Activated T-helper 1 cell treated with anti-CD3 and anti-CD28 coated beads, Interleukin-12 subunit alpha, Interleukin-12 subunit beta, Interleukin-2, Interleukin-4 antibody, amounts not matched to agents 30 ng/mL and 10 ng/mL and 1 ng/mL, durations not matched to agents 14 hours and 24 hours and 36 hours (primary cell): ENCODE measurements at regions not wholly inside any gene's neighbourhood (a gene's known extent, or its start where the extent isn't known, plus 50 kb on each side); places are given as distances from the start of the nearest gene placed in this dataset.

ENCODE experiments used
- DNase-seq: peaks from one replicate; pipeline ENCODE4 v3.0.0; 2021; ENCODE audit warnings: low spot score
- H3K27ac Mint-ChIP-seq: one replicate; pipeline ENCODE4 v1.8.0; 2021; ENCODE audit warnings: mild to moderate bottlenecking, mixed read lengths
- H3K27me3 Mint-ChIP-seq: one replicate; pipeline ENCODE4 v1.8.0; 2022; ENCODE audit warnings: mild to moderate bottlenecking, moderate library complexity, mixed read lengths; ENCODE audit not compliant: insufficient read depth
- H3K36me3 Mint-ChIP-seq: one replicate; pipeline ENCODE4 v1.8.0; 2021; ENCODE audit warnings: low read depth, mixed read lengths
- H3K4me1 Mint-ChIP-seq: one replicate; pipeline ENCODE4 v1.8.0; 2021; ENCODE audit warnings: low read depth, mixed read lengths
- H3K4me3 Mint-ChIP-seq: one replicate; pipeline ENCODE4 v1.8.0; 2021; ENCODE audit warnings: mild to moderate bottlenecking, moderate library complexity, mixed read lengths
- H3K9me3 Mint-ChIP-seq: one replicate; pipeline ENCODE4 v1.8.0; 2021; ENCODE audit warnings: mixed read lengths
- intact Hi-C: fragments of 100-400 bp; cut with micrococcal nuclease; formaldehyde crosslinking; loops from one replicate; pipeline ENCODE4 v1.15.1; 2024

- Mint-ChIP-seq H3K27me3 (peaks cover 23% of the 10 kb centered on the region), H3K9me3 (peaks cover 5% of the 10 kb centered on the region), H3K36me3 (peaks cover 3% of the 10 kb centered on the region), H3K27ac (no peak overlapping the region), H3K4me3 (no peak overlapping the region), H3K4me1 (peaks cover 16% of the 10 kb centered on the region)
- intact Hi-C loops, result no loop called here
- no peak for DNase-seq
Measured at GRCh38 chr6:14646371-14646770, 528.8 kb downstream of the CD83 start.

DNA sequence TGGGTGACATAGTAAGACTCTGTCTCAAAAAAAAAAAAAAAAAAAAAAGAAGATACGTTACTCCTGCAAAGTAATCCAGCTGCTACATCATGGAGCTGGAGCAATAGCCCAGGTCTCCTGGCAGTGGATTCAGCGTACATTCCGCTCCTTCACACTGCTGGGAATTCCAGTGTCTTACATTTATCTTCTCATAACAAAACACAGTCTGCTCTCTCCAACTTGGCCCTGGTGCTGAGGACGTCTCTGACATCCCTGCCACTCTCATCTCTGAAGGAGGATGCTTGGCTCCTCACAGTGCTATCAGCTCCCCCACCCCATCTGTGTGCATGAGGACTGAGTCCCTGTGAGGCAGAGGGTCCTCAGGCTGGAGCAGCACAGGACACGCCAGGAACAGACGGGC is 529.8 kb downstream of the CD83 start:
- intact Hi-C loops, result no loop called here

GRCh38 chr6:14652536-14652935 is 535.0 kb downstream of the CD83 start:
- H3K9me3 Mint-ChIP-seq, result peaks cover 5% of the 10 kb centered on the region
- intact Hi-C loops, result no loop called here
- H3K27me3 Mint-ChIP-seq, result peaks cover 36% of the 10 kb centered on the region
- no peak overlapping the region for H3K4me3 Mint-ChIP-seq
- peaks cover 4% of the 10 kb centered on the region for H3K36me3 Mint-ChIP-seq
- no peak overlapping the region for H3K27ac Mint-ChIP-seq
- no peak for DNase-seq
- peaks cover 41% of the 10 kb centered on the region for H3K4me1 Mint-ChIP-seq

More for the DNA sequence above, 529.8 kb downstream of the CD83 start:
- DNase-seq, result no peak
- peaks cover 5% of the 10 kb centered on the region for H3K9me3 Mint-ChIP-seq
- H3K4me3 Mint-ChIP-seq, result no peak overlapping the region
- peaks cover 3% of the 10 kb centered on the region for H3K36me3 Mint-ChIP-seq
- no peak overlapping the region for H3K27ac Mint-ChIP-seq
- peaks cover 23% of the 10 kb centered on the region for H3K27me3 Mint-ChIP-seq
- H3K4me1 Mint-ChIP-seq, result peaks cover 22% of the 10 kb centered on the region

DNA sequence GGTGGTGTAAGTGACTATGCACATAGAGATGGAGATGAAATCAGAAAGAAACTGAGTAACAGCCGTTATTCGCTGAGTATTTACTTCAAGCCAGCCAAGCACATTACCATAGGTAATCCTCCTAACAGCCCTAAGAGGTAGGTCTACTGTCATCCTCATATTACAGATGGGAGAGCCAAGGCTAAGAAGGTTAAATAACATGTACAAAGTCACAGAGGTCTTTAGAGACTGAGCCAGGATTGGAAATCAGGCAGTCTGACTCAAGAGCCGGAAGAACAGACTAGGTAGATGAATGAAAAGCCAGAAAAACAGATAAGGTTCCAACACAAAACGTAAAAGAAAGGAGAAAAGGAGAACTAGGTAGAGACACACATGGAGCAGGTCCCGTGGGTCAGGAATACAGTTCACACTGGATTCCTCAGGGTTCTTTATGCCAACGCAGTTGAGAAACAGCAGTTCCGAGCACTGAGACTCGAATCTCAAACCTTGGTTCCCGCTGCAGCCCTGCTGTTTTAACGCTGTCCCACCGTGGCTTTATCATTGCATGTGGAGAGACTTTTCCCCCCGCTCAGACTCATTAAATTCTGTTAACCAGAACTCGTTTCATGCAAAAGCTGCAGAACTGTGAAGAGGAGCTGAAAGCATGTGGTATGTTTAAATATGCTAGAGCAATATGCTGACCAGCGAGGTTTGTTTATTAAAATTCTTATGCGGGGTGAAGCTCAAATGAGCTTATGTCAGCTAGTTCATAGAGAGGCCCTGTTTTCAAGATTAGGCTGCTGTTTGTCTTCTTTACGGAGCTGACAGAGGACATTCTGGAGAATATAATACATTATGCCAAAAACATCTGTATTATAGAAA is 537.9 kb downstream of the CD83 start:
- intact Hi-C loops, result no loop called here
- H3K9me3 Mint-ChIP-seq, result no peaks in the 10 kb centered on the region
- H3K4me3 Mint-ChIP-seq, result no peak overlapping the region
- DNase-seq, result no peak
- H3K4me1 Mint-ChIP-seq, result peaks cover 63% of the 10 kb centered on the region
- H3K27me3 Mint-ChIP-seq, result peaks cover 35% of the 10 kb centered on the region
- peaks cover 5% of the 10 kb centered on the region for H3K36me3 Mint-ChIP-seq
- peak overlapping the region; percentile 37 for H3K27ac Mint-ChIP-seq

DNA sequence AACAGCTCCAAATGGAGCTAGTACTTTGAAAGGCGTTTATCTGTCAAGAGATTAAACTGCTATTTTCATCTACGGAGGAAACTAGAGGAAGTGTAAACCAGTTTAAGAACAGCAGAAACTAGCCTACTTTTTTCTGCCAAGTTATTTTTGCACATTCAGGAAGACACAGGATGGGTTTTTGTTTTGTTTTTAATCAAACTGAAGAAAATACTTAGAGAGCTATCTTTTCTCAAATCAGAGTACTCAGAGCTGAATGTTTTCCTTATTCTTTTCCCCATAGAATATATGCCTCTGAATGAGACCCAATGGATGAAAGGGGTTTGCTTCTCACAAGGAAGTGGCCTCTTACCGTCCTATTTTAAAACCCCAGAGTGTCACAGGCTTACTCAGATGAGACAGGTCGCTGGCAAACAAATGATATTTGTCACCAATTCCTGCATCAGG is 538.5 kb downstream of the CD83 start:
- no peak for DNase-seq
- peaks cover 59% of the 10 kb centered on the region for H3K4me1 Mint-ChIP-seq
- intact Hi-C loops, result no loop called here

GRCh38 chr6:14656649-14657048 is 539.1 kb downstream of the CD83 start:
- no peak for DNase-seq
- Mint-ChIP-seq H3K9me3 (no peaks in the 10 kb centered on the region), H3K36me3 (peaks cover 3% of the 10 kb centered on the region), H3K4me3 (no peak overlapping the region), H3K27ac (peak overlapping the region; percentile 7), H3K27me3 (peaks cover 31% of the 10 kb centered on the region), H3K4me1 (peaks cover 54% of the 10 kb centered on the region)
- intact Hi-C loops, result no loop called here

More for the DNA sequence above, 538.5 kb downstream of the CD83 start:
- no peak overlapping the region for H3K4me3 Mint-ChIP-seq
- peaks cover 31% of the 10 kb centered on the region for H3K27me3 Mint-ChIP-seq
- peak overlapping the region; percentile 37 for H3K27ac Mint-ChIP-seq
- H3K9me3 Mint-ChIP-seq, result no peaks in the 10 kb centered on the region
- peaks cover 3% of the 10 kb centered on the region for H3K36me3 Mint-ChIP-seq

DNA sequence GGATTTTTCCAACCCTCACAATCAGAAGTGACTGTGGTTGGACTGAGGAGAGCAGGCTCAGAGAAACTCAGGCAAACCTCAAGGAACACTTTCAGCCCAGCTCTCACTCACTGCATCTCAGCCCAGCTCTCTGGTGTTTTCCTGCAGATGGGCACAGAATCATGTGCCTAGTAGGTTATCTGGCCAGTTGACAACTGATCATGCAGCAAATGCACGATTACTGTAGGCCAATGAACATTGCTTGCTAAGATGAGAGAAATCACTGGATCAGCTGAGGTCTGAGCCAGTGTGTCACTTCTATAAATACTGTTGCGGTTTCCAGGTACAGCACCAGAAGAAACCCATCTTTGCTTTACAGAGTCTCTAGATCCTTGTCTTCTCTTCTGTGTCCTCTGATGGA is 540.5 kb downstream of the CD83 start:
- Mint-ChIP-seq H3K36me3 (peaks cover 3% of the 10 kb centered on the region), H3K27me3 (peaks cover 26% of the 10 kb centered on the region), H3K27ac (no peak overlapping the region), H3K9me3 (no peaks in the 10 kb centered on the region), H3K4me3 (no peak overlapping the region), H3K4me1 (peaks cover 50% of the 10 kb centered on the region)
- intact Hi-C loops, result no loop called here
- DNase-seq, result no peak

DNA sequence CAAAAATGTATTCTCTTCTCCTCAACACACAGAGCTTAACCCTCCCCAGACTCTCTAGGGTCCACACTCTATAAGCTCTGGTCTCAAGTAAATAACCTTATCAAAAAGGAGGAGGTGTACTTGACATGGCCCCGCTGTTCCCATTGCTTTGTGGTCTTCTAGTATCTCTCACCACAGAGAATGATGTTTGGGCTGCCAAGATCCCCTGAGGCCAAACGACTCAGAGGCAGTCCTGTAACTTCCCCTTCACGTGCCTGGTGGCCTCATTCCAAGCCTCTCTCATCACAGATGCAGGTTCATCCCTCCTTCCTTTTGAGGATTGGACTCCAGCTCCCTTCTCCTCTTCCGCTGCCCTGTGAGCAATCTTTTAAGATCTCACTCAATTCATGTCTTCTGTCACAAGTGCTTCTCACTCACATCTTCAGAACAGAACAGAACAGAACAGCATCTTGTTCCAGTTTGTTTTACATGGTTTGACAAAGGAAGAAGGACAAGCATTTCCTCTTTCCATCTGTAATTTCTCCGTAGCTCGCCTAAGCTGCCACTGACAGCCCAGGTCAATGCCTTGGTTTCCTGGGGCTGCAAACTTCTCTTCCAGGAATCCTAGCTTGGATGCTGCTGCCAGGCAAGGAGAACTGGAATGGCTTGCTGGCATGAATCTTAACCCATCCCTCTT is 541.5 kb downstream of the CD83 start:
- intact Hi-C loops, result no loop called here
- Mint-ChIP-seq H3K9me3 (no peaks in the 10 kb centered on the region), H3K27ac (no peak overlapping the region), H3K27me3 (peaks cover 24% of the 10 kb centered on the region), H3K4me3 (no peak overlapping the region), H3K4me1 (peaks cover 54% of the 10 kb centered on the region), H3K36me3 (peaks cover 3% of the 10 kb centered on the region)
- DNase-seq, result no peak

DNA sequence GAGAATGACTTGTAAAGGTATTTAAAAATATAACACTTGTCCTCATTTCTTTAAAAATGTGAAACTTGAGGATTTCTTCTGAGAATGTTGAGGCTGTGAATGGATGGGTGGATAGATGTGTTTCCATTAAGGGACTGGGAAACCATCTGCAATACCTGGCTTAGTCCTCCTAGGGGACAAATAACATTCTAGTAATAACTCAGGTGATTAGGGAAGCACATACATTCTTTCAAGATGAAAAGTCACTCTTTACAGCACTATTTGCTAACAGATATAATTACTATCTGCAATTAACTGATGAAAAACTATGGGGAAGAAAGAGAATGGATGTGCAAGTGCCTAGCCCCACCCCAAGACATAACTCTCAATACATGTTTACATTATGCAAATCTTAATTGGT is 542.3 kb downstream of the CD83 start:
- intact Hi-C loops, result loop anchor here (2.0 to 10.0 kb wide), 8 partner anchors 52 to 965 kb away; partner anchors contain the start of gene JARID2
- Mint-ChIP-seq H3K4me1 (peaks cover 60% of the 10 kb centered on the region), H3K27ac (no peak overlapping the region), H3K9me3 (no peaks in the 10 kb centered on the region), H3K36me3 (peaks cover 2% of the 10 kb centered on the region), H3K27me3 (peaks cover 18% of the 10 kb centered on the region), H3K4me3 (no peak overlapping the region)
- DNase-seq, result no peak

DNA sequence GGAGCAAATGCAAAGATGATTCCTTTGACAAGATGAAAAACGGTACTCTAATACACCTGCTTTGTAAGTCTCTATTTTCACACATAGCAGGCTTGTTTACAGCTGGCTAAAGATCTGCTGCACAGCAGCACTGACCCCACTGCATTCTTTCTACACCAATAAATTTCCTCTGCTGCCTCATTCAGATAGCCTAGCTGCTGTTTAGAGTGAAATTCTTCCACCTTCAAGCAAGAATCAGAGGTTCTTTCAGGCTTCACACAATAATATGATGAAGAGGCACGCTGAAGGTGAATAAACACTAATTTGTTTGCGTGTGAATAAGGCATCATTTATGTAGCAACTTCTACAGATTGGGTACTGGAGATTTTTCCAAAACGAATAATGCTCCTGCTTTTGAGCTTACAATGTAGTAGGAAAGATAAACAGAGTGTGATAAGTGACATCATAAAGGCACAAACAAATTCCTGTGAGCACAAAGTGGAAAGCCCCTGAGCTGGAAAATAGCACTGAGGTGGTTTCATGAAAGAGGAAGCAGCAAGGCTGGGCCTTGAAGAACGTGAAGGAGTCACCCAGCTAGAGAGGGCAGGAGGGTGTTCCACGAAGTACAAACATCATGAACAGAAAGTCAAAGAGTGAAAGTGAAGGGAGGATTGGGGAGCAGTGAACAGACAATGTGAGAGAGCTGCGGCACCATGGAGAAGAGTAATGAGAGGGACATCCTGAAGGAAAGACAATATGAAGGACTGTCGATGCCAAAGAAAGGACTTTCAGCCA is 543.4 kb downstream of the CD83 start:
- no peak overlapping the region for H3K27ac Mint-ChIP-seq
- no peaks in the 10 kb centered on the region for H3K9me3 Mint-ChIP-seq
- H3K36me3 Mint-ChIP-seq, result peaks cover 2% of the 10 kb centered on the region
- DNase-seq, result peak; percentile 59
- H3K4me3 Mint-ChIP-seq, result no peak overlapping the region
- intact Hi-C loops, result loop anchor here (1.0 to 10.0 kb wide), 10 partner anchors 26 to 964 kb away; partner anchors contain the start of gene JARID2
- H3K4me1 Mint-ChIP-seq, result peaks cover 59% of the 10 kb centered on the region
- peaks cover 16% of the 10 kb centered on the region for H3K27me3 Mint-ChIP-seq

GRCh38 chr6:14661691-14662090 is 544.1 kb downstream of the CD83 start:
- intact Hi-C loops, result loop anchor here (1.0 to 10.0 kb wide), 10 partner anchors 26 to 963 kb away; partner anchors contain the start of gene JARID2
- DNase-seq, result no peak
- H3K27me3 Mint-ChIP-seq, result peaks cover 23% of the 10 kb centered on the region
- peaks cover 56% of the 10 kb centered on the region for H3K4me1 Mint-ChIP-seq
- no peaks in the 10 kb centered on the region for H3K9me3 Mint-ChIP-seq
- peaks cover 2% of the 10 kb centered on the region for H3K36me3 Mint-ChIP-seq
- no peak overlapping the region for H3K4me3 Mint-ChIP-seq
- no peak overlapping the region for H3K27ac Mint-ChIP-seq

- DNase-seq, result peak; percentile 8
- peak overlapping the region; percentile 50 for H3K27ac Mint-ChIP-seq
- intact Hi-C loops, result loop anchor here (1.0 to 10.0 kb wide), 11 partner anchors 28 to 961 kb away; partner anchors contain the start of gene JARID2
- no peaks in the 10 kb centered on the region for H3K9me3 Mint-ChIP-seq
- H3K36me3 Mint-ChIP-seq, result no peaks in the 10 kb centered on the region
- H3K4me3 Mint-ChIP-seq, result peak overlapping the region; percentile 6
- peaks cover 31% of the 10 kb centered on the region for H3K27me3 Mint-ChIP-seq
- peaks cover 34% of the 10 kb centered on the region for H3K4me1 Mint-ChIP-seq
Measured at GRCh38 chr6:14664112-14664601, 546.6 kb downstream of the CD83 start.
